H1 (cell line): ENCODE measurements at regions not wholly inside any gene's neighbourhood (a gene's known extent, or its start where the extent isn't known, plus 50 kb on each side); places are given as distances from the start of the nearest gene placed in this dataset.

Experiments used
- CHD1 ChIP-seq: IDR thresholded peaks from 2 replicates; pipeline ENCODE4 v1.6.1; 2012; ENCODE audit warnings: low read depth, low read length, improper control_type of control experiment
- FOSL1 ChIP-seq: IDR thresholded peaks from 2 replicates; pipeline ENCODE4 v1.6.1; 2011; ENCODE audit warnings: mild to moderate bottlenecking, low read depth, low read length, moderate library complexity; ENCODE audit not compliant: insufficient read depth
- HDAC2 ChIP-seq, 2 experiments: fragments of 300-600 bp in 1 of 2; sonication (generic) in 1 of 2; IDR thresholded peaks; 2 replicates each; pipeline ENCODE4 v1.6.1; 2011 to 2012; ENCODE audit warnings: low read depth in 2 of 2, low read length in 2 of 2, mild to moderate bottlenecking in 2 of 2, moderate library complexity in 2 of 2, borderline replicate concordance in 1 of 2, inconsistent platforms in 1 of 2
- RFX5 ChIP-seq: IDR thresholded peaks from 2 replicates; pipeline ENCODE4 v1.6.1; 2011; ENCODE audit warnings: low read depth, low read length, improper control_type of control experiment, borderline replicate concordance
- RNF2 ChIP-seq: fragments of 200-900, 300-1000 bp; sonication (generic); IDR thresholded peaks from 2 replicates; pipeline ENCODE4 v1.7.1; 2016; ENCODE audit warnings: borderline replicate concordance, low read depth, mild to moderate bottlenecking, antibody characterized with exemption, low read length; ENCODE audit not compliant: poor library complexity, severe bottlenecking; ENCODE audit errors: missing control alignments
- SP1 ChIP-seq: IDR thresholded peaks from 2 replicates; pipeline ENCODE4 v1.6.1; 2011; ENCODE audit warnings: low read depth, low read length
- USF2 ChIP-seq: IDR thresholded peaks from 2 replicates; pipeline ENCODE4 v1.6.1; 2011; ENCODE audit warnings: low read length, improper control_type of control experiment

GRCh38 chr20:22723659-22724058 lies 139.3 kb upstream of the FOXA2 start (continued):
- TF ChIP-seq HDAC2 (IDR thresholded peaks at IDR 0.05; ENCODE audit: borderline replicate concordance in 1 of 2, low read depth in 2 of 2, low read length in 2 of 2): no peak
- no peak for TF ChIP-seq CHD1
- no peak for TF ChIP-seq SP1
- TF ChIP-seq RFX5: no peak
- no peak for TF ChIP-seq FOSL1
- no peak for TF ChIP-seq USF2
- no peak for TF ChIP-seq RNF2
